ENCODE measurements at regions not wholly inside any gene's neighbourhood (a gene's known extent, or its start where the extent isn't known, plus 50 kb on each side); places are given as distances from the start of the nearest gene placed in this dataset.

DNA sequence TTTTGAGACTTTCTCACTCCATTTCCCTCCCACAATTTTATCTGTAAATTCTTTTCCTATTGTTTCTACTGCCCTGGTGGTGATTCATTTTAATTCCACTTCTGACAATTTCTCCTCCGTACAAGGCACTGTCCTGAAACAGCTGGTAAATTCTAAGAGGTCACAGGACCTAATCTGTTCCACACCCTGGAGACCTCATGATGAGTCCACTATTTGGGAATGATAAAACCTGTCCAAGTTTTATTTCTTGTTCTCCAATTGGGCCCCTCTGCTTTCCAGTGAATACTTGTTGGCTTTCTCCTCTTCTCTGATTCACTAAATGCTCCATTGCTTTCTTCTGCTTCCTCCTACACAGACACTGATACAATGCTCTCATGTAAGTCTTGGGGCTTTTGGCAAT lies 343.1 kb upstream of the DUSP10 start:
- no peak overlapping the region for H3K4me3 ChIP-seq (ENCODE audit: low read depth, low read length)
- no peak for DNase-seq (ENCODE audit: low read depth, low spot score)
- POLR2A ChIA-PET: interaction anchor here (0.9 kb wide), 1 partner anchor 11 kb away, joined by 7 read pairs; no protein-coding TSS in a partner anchor
- TF ChIP-seq, protein P1, sequence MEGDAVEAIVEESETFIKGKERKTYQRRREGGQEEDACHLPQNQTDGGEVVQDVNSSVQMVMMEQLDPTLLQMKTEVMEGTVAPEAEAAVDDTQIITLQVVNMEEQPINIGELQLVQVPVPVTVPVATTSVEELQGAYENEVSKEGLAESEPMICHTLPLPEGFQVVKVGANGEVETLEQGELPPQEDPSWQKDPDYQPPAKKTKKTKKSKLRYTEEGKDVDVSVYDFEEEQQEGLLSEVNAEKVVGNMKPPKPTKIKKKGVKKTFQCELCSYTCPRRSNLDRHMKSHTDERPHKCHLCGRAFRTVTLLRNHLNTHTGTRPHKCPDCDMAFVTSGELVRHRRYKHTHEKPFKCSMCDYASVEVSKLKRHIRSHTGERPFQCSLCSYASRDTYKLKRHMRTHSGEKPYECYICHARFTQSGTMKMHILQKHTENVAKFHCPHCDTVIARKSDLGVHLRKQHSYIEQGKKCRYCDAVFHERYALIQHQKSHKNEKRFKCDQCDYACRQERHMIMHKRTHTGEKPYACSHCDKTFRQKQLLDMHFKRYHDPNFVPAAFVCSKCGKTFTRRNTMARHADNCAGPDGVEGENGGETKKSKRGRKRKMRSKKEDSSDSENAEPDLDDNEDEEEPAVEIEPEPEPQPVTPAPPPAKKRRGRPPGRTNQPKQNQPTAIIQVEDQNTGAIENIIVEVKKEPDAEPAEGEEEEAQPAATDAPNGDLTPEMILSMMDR (IDR thresholded peaks at IDR 0.05; ENCODE audit: insufficient read depth, low read length, missing control alignments): no peak
- CTCF ChIA-PET: interaction anchor here (1.1 kb wide), 1 partner anchor 370 kb away, joined by 3 read pairs; no protein-coding TSS in a partner anchor

DNA sequence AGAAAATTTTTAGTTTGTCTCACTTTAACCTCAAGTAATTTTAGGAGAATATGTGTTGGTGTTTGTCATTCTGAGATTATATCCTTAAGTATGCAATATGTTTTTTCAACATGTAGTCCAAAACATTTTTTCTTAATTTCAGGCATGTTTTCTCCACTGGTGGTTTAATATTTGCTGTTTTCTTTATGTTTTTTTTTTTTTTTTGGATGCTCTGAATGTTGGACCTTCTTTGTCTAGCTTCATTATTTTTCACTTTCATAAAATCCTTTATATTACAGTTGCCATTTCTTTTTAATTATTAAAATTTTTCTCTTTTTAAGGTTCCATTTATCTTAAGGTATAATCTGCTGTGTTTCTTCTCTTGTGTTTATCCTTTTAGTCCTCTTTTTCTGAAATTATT lies 342.2 kb upstream of the DUSP10 start:
- TF ChIP-seq, protein P1 (IDR thresholded peaks at IDR 0.05; ENCODE audit: insufficient read depth, low read length, missing control alignments): no peak

DNA sequence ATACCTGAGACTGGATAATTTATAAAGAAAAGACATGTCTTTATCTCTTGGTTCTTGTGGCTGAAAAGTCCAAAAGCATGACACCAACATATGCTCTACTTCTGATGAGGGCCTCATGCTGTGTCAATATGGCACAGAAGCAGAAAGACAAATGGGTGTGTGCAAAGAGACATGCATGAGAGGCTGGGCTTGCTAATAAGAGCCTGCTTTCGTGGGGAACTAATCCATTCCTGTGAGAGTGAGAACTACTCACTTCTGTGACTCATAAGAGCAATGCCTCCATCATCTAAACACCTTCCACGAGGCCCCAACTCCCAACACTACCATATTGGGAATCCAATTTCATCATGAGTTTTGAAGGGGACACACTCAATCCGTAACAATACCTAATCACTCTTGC lies 340.0 kb upstream of the DUSP10 start:
- TF ChIP-seq, protein P1 (IDR thresholded peaks at IDR 0.05; ENCODE audit: insufficient read depth, low read length, missing control alignments): no peak
- POLR2A ChIA-PET: no interaction called here
- DNase-seq (ENCODE audit: low read depth, low spot score): no peak
- H3K4me3 ChIP-seq (ENCODE audit: low read depth, low read length): no peak overlapping the region
- CTCF ChIA-PET: interaction anchor here (1.8 kb wide), 1 partner anchor 14 kb away, joined by 6 read pairs; no protein-coding TSS in a partner anchor

More for the DNA sequence above, 342.2 kb upstream of the DUSP10 start:
- H3K4me3 ChIP-seq (ENCODE audit: low read depth, low read length): no peak overlapping the region
- no peak for DNase-seq (ENCODE audit: low read depth, low spot score)
- CTCF ChIA-PET: interaction anchor here (1.1 kb wide), 1 partner anchor 371 kb away, joined by 3 read pairs; no protein-coding TSS in a partner anchor
- POLR2A ChIA-PET: interaction anchor here (0.9 kb wide), 1 partner anchor 10 kb away, joined by 7 read pairs; no protein-coding TSS in a partner anchor

DNA sequence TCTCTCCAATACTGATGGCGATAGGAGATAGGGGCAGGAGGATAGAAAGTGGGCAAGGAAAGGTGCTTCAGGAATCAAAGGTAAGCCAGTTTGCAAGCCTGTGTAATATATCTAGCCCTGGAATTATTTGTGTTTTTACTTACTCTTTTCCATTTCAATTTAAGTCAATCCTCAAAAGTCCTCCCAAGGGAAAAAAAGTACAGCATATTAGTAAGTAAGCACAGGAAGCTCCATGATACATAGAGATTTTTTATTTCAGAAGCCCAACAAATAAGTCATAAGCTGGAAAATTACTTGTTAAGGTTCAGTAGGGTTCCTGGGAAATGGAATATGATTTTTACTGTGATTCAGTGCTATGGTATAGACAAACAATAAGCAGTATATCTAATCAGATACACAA lies 337.7 kb upstream of the DUSP10 start:
- DNase-seq (ENCODE audit: low read depth, low spot score): no peak
- TF ChIP-seq, protein P1 (IDR thresholded peaks at IDR 0.05; ENCODE audit: insufficient read depth, low read length, missing control alignments): no peak
- H3K4me3 ChIP-seq (ENCODE audit: low read depth, low read length): no peak overlapping the region
- ChIA-PET CTCF (no interaction called here), POLR2A (no interaction called here)

DNA sequence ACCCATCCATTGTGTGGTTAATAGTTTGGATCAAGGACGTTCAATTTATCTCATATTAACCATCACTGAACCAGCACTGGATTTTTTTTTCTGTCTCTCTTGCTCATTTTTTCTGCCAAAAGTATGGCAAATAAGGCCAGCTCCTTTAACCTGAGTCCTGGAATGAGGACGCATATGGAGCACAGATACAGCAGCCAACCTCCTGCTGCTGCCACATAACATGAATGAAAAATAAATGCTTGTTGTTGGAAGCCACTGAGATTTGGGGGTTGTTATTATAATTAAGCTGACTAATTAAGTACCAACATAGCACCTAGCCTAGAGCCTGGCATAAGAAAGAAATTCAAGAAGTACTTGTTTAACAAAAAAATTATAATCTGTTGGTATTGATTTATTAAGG lies 335.3 kb upstream of the DUSP10 start:
- H3K4me3 ChIP-seq (ENCODE audit: low read depth, low read length): no peak overlapping the region
- ChIA-PET POLR2A (no interaction called here), CTCF (no interaction called here)
- DNase-seq (ENCODE audit: low read depth, low spot score): no peak
- TF ChIP-seq, protein P1 (IDR thresholded peaks at IDR 0.05; ENCODE audit: insufficient read depth, low read length, missing control alignments): no peak

DNA sequence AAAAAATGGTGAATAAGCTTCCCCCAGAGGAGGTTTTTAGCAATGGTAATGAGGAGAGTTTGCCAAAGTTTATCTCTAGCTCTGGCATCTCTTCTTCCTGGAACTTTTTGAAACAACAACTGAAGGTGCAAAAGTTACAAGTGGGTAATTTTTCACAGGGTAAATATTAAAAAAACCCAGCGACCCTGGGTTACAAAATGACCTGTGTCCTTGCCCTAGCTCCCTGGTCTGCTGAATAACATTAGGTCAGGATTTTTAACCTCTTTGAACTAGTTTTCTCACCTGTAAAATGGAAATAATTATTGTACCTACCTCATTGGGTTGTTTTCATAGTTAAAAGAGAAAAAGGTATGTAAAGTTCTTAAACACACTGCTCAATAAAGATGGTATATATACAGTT lies 332.4 kb upstream of the DUSP10 start:
- H3K4me3 ChIP-seq (ENCODE audit: low read depth, low read length): no peak overlapping the region
- POLR2A ChIA-PET: interaction anchor here (0.8 to 1.3 kb wide), 2 partner anchors 9 to 10 kb away, joined by 3 to 7 read pairs; no protein-coding TSS in a partner anchor
- CTCF ChIA-PET: interaction anchor here (0.9 to 1.2 kb wide), 2 partner anchors 13 to 21 kb away, joined by 3 read pairs; no protein-coding TSS in a partner anchor
- TF ChIP-seq, protein P1 (IDR thresholded peaks at IDR 0.05; ENCODE audit: insufficient read depth, low read length, missing control alignments): no peak
- DNase-seq (ENCODE audit: low read depth, low spot score): no peak
